Endodermal cell (in vitro differentiated cells): ENCODE measurements at regions not wholly inside any gene's neighbourhood (a gene's known extent, or its start where the extent isn't known, plus 50 kb on each side); places are given as distances from the start of the nearest gene placed in this dataset.
A peak's percentile ranks its signal among the peaks of the same experiment; 100 is the strongest.

ENCODE experiments used
- DNase-seq: peaks from one replicate; pipeline ENCODE4 v3.0.0-alpha.2; 2017
- H3K27ac ChIP-seq: 2 replicates; pipeline ENCODE4 v1.5.1; 2013; ENCODE audit warnings: mild to moderate bottlenecking, low read depth, low read length, moderate library complexity
- H3K27me3 ChIP-seq: 2 replicates; pipeline ENCODE4 v1.6.1; 2013; ENCODE audit warnings: mild to moderate bottlenecking, low read length, moderate library complexity; ENCODE audit not compliant: insufficient read depth, control insufficient read depth, poor library complexity, severe bottlenecking
- H3K36me3 ChIP-seq: 2 replicates; pipeline ENCODE4 v1.7.0; 2013; ENCODE audit warnings: mild to moderate bottlenecking, low read length, moderate library complexity; ENCODE audit not compliant: control insufficient read depth, insufficient read depth
- H3K4me1 ChIP-seq: one replicate; pipeline ENCODE4 v1.7.0; 2013; ENCODE audit warnings: low read length; ENCODE audit not compliant: control insufficient read depth, insufficient read depth
- H3K4me3 ChIP-seq: 2 replicates; pipeline ENCODE4 v1.5.1; 2013; ENCODE audit warnings: mild to moderate bottlenecking, low read length, moderate library complexity
- H3K9ac ChIP-seq: 2 replicates; pipeline ENCODE4 v1.6.1; 2013; ENCODE audit warnings: mild to moderate bottlenecking, low read length, moderate library complexity; ENCODE audit not compliant: poor library complexity, severe bottlenecking; ENCODE audit errors: extremely low read depth
- H3K9me3 ChIP-seq: 2 replicates; pipeline ENCODE4 v1.6.1; 2013; ENCODE audit warnings: mild to moderate bottlenecking, low read length, moderate library complexity; ENCODE audit not compliant: control insufficient read depth
- H3K27ac Mint-ChIP-seq: 2 replicates; pipeline ENCODE4 v1.8.0; 2020; ENCODE audit warnings: mixed read lengths
- H3K27me3 Mint-ChIP-seq: 2 replicates; pipeline ENCODE4 v1.8.0; 2021; ENCODE audit warnings: mild to moderate bottlenecking, mixed read lengths; ENCODE audit not compliant: insufficient read depth
- H3K36me3 Mint-ChIP-seq: 2 replicates; pipeline ENCODE4 v1.8.0; 2020; ENCODE audit warnings: low read depth, mixed read lengths
- H3K4me1 Mint-ChIP-seq: 2 replicates; pipeline ENCODE4 v1.8.0; 2020; ENCODE audit warnings: mixed read lengths
- H3K4me3 Mint-ChIP-seq: 2 replicates; pipeline ENCODE4 v1.8.0; 2020; ENCODE audit warnings: mild to moderate bottlenecking, moderate library complexity, mixed read lengths
- H3K9me3 Mint-ChIP-seq: 2 replicates; pipeline ENCODE4 v1.8.0; 2020; ENCODE audit warnings: mild to moderate bottlenecking, mixed read lengths
- CTCF ChIP-seq: fragments of 200-600 bp; sonication (generic); conservative IDR thresholded peaks from 2 replicates; pipeline ENCODE4 v1.5.0; 2021; ENCODE audit warnings: antibody characterized with exemption, mild to moderate bottlenecking
- WGBS, 2 experiments: methylation state at CpG; one replicate each; pipeline versions ENCODE4 v1.1.5 to v1.1.7; 2013; ENCODE audit warnings: missing lambda C conversion rate in 2 of 2, mixed read lengths in 1 of 2; ENCODE audit not compliant: insufficient coverage in 1 of 2, insufficient read length in 1 of 2; 5-methylcytosine and 5-hydroxymethylcytosine counted together

- DNase-seq: no peak
- Histone ChIP-seq H3K36me3 (no peaks in the 10 kb centered on the region), H3K9ac (no peak overlapping the region), H3K27ac (no peak overlapping the region), H3K4me1 (no peaks in the 10 kb centered on the region), H3K4me3 (no peak overlapping the region), H3K27me3 (peaks cover 15% of the 10 kb centered on the region), H3K9me3 (peaks cover 12% of the 10 kb centered on the region)
- Mint-ChIP-seq H3K27me3 (peaks cover 15% of the 10 kb centered on the region), H3K36me3 (no peaks in the 10 kb centered on the region), H3K4me1 (no peaks in the 10 kb centered on the region), H3K4me3 (no peak overlapping the region), H3K9me3 (no peaks in the 10 kb centered on the region), H3K27ac (no peak overlapping the region)
- 91 to 97% methylated on average over 3 to 4 of the region's 4 CpGs for WGBS, 2 experiments
- no peak for TF ChIP-seq CTCF
These were observed 244.9 kb downstream of the DHX35 start for GRCh38 chr20:39206899-39207564.

GRCh38 chr20:39195582-39196021, 233.5 kb downstream of the DHX35 start:
- Mint-ChIP-seq H3K4me1 (no peaks in the 10 kb centered on the region), H3K36me3 (no peaks in the 10 kb centered on the region), H3K27me3 (peaks cover 26% of the 10 kb centered on the region), H3K9me3 (peaks cover 2% of the 10 kb centered on the region), H3K4me3 (no peak overlapping the region), H3K27ac (no peak overlapping the region)
- no peaks in the 10 kb centered on the region for H3K4me1 ChIP-seq
- no peaks in the 10 kb centered on the region for H3K36me3 ChIP-seq
- no peak overlapping the region for H3K9ac ChIP-seq
- peaks cover 50% of the 10 kb centered on the region for H3K27me3 ChIP-seq
- 67 to 71% methylated on average over 7 to 8 of the region's 8 CpGs for WGBS, 2 experiments
- peak; percentile 64 for DNase-seq
- no peak for TF ChIP-seq CTCF
- no peaks in the 10 kb centered on the region for H3K9me3 ChIP-seq
- H3K4me3 ChIP-seq: no peak overlapping the region
- H3K27ac ChIP-seq: no peak overlapping the region

GRCh38 chr20:39190666-39191570, 228.8 kb downstream of the DHX35 start:
- H3K27ac ChIP-seq: no peak overlapping the region
- H3K27ac Mint-ChIP-seq: no peak overlapping the region
- no peaks in the 10 kb centered on the region for H3K36me3 Mint-ChIP-seq
- H3K27me3 Mint-ChIP-seq: peaks cover 16% of the 10 kb centered on the region
- no peaks in the 10 kb centered on the region for H3K36me3 ChIP-seq
- peaks cover 8% of the 10 kb centered on the region for H3K4me1 Mint-ChIP-seq
- no peak for DNase-seq
- H3K4me3 Mint-ChIP-seq: no peak overlapping the region
- 91 to 93% methylated on average over 9 to 12 of the region's 12 CpGs for WGBS, 2 experiments
- no peak overlapping the region for H3K4me3 ChIP-seq
- H3K27me3 ChIP-seq: peaks cover 34% of the 10 kb centered on the region
- no peaks in the 10 kb centered on the region for H3K9me3 ChIP-seq
- peaks cover under 1% of the 10 kb centered on the region for H3K9me3 Mint-ChIP-seq
- no peak overlapping the region for H3K9ac ChIP-seq
- no peaks in the 10 kb centered on the region for H3K4me1 ChIP-seq
- TF ChIP-seq CTCF: no peak
